HG03520 (cell line): ENCODE measurements at regions not wholly inside any gene's neighbourhood (a gene's known extent, or its start where the extent isn't known, plus 50 kb on each side); places are given as distances from the start of the nearest gene placed in this dataset.
A peak's percentile ranks its signal among the peaks of the same experiment; 100 is the strongest.

ENCODE experiments used
- ATAC-seq: cut with Tn5 transposase; IDR thresholded peaks from one replicate; pipeline ENCODE4 v1.9.1; 2021; ENCODE audit warnings: mild to moderate bottlenecking, moderate library complexity; ENCODE audit not compliant: unreplicated experiment

- ATAC-seq: no peak
Measured at GRCh38 chr1:234990328-234990675, 138.3 kb downstream of the TOMM20 start.

- no peak for ATAC-seq
Measured at GRCh38 chr1:234989479-234990327, 138.9 kb downstream of the TOMM20 start.

- no peak for ATAC-seq
Measured at GRCh38 chr1:234989019-234989418, 139.6 kb downstream of the TOMM20 start.

GRCh38 chr1:234988536-234988935, 140.1 kb downstream of the TOMM20 start:
- no peak for ATAC-seq

GRCh38 chr1:234988155-234988517, 140.5 kb downstream of the TOMM20 start:
- ATAC-seq: no peak

- ATAC-seq: peak; percentile 54
Measured at GRCh38 chr1:234987415-234988154, 141.1 kb downstream of the TOMM20 start.

GRCh38 chr1:234986750-234987414, 141.8 kb downstream of the TOMM20 start:
- no peak for ATAC-seq

- ATAC-seq: no peak
Measured at GRCh38 chr1:234985516-234986294, 142.9 kb downstream of the TOMM20 start.

- ATAC-seq: no peak
Measured at GRCh38 chr1:234985007-234985370, 143.6 kb downstream of the TOMM20 start.

- ATAC-seq: no peak
Measured at GRCh38 chr1:234983564-234984238, 144.9 kb downstream of the TOMM20 start.

GRCh38 chr1:234981758-234982157, 146.9 kb downstream of the TOMM20 start:
- no peak for ATAC-seq

- ATAC-seq: peak; percentile 34
Measured at GRCh38 chr1:234980645-234981396, 147.8 kb downstream of the TOMM20 start.

GRCh38 chr1:234980291-234980644, 148.4 kb downstream of the TOMM20 start:
- ATAC-seq: no peak

- no peak for ATAC-seq
Measured at GRCh38 chr1:234979296-234980279, 149.0 kb downstream of the TOMM20 start.

GRCh38 chr1:234978397-234979295, 150.0 kb downstream of the TOMM20 start:
- peak; percentile 59 for ATAC-seq

- no peak for ATAC-seq
Measured at GRCh38 chr1:234977875-234978396, 150.7 kb downstream of the TOMM20 start.
